Activated CD4-positive, alpha-beta T cell treated with anti-CD3 and anti-CD28 coated beads, Interleukin-2, amount 10 ng/mL, durations not matched to agents 24 days and 14 days (primary cell): ENCODE measurements at regions not wholly inside any gene's neighbourhood (a gene's known extent, or its start where the extent isn't known, plus 50 kb on each side); places are given as distances from the start of the nearest gene placed in this dataset.

Experiments
- DNase-seq: peaks from one replicate; pipeline ENCODE4 v3.0.0; 2022
- H3K27ac Mint-ChIP-seq: one replicate; pipeline ENCODE4 v1.8.0; 2022; ENCODE audit warnings: mild to moderate bottlenecking, mixed read lengths
- H3K27me3 Mint-ChIP-seq: one replicate; pipeline ENCODE4 v1.8.0; 2022; ENCODE audit warnings: mixed read lengths
- H3K36me3 Mint-ChIP-seq: one replicate; pipeline ENCODE4 v1.8.0; 2022; ENCODE audit warnings: low read depth, mild to moderate bottlenecking, mixed read lengths
- H3K4me1 Mint-ChIP-seq: one replicate; pipeline ENCODE4 v1.8.0; 2021; ENCODE audit warnings: mixed read lengths
- H3K4me3 Mint-ChIP-seq: one replicate; pipeline ENCODE4 v1.8.0; 2022; ENCODE audit warnings: mild to moderate bottlenecking, moderate library complexity, mixed read lengths
- H3K9me3 Mint-ChIP-seq: one replicate; pipeline ENCODE4 v1.8.0; 2021; ENCODE audit warnings: mixed read lengths
- intact Hi-C: fragments of 100-400 bp; cut with micrococcal nuclease; formaldehyde crosslinking; loops from one replicate; pipeline ENCODE4 v1.15.1; 2023

- no peak for DNase-seq
- H3K27ac Mint-ChIP-seq: no peak overlapping the region
- no peak overlapping the region for H3K4me3 Mint-ChIP-seq
- intact Hi-C loops: no loop called here
- no peaks in the 10 kb centered on the region for H3K9me3 Mint-ChIP-seq
- no peaks in the 10 kb centered on the region for H3K4me1 Mint-ChIP-seq
- H3K27me3 Mint-ChIP-seq: no peaks in the 10 kb centered on the region
- no peaks in the 10 kb centered on the region for H3K36me3 Mint-ChIP-seq
These were observed 123.0 kb downstream of the LYPLAL1 start for GRCh38 chr1:219296430-219297355.

GRCh38 chr1:219294251-219294650, 120.6 kb downstream of the LYPLAL1 start:
- Mint-ChIP-seq H3K27me3 (no peaks in the 10 kb centered on the region), H3K36me3 (no peaks in the 10 kb centered on the region), H3K9me3 (no peaks in the 10 kb centered on the region), H3K4me1 (no peaks in the 10 kb centered on the region), H3K27ac (no peak overlapping the region), H3K4me3 (no peak overlapping the region)
- intact Hi-C loops: no loop called here
- DNase-seq: no peak

GRCh38 chr1:219293410-219293809, 119.7 kb downstream of the LYPLAL1 start:
- Mint-ChIP-seq H3K4me1 (no peaks in the 10 kb centered on the region), H3K27me3 (no peaks in the 10 kb centered on the region), H3K9me3 (no peaks in the 10 kb centered on the region), H3K27ac (no peak overlapping the region), H3K36me3 (no peaks in the 10 kb centered on the region), H3K4me3 (no peak overlapping the region)
- intact Hi-C loops: no loop called here
- DNase-seq: no peak

DNA sequence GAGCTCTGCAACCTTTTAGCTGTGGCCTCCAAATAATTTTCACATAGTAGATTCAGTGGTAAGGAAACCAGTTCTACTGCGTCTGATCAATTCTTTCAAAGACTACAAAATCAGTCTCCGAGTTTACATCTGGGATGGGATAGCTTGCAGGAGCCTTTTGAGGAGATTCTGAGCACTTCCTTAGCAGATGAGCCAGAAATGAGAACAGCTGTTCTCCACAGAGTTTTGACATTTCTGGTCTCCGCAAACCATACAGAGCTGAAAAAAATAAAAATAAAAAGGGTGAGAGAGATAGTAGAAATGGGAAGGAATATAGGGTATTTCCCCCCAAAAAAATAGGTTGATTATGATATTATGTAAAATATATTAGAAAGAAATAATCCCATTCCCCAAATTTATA, 119.3 kb downstream of the LYPLAL1 start:
- intact Hi-C loops: no loop called here
- no peaks in the 10 kb centered on the region for H3K36me3 Mint-ChIP-seq
- no peak overlapping the region for H3K4me3 Mint-ChIP-seq
- H3K4me1 Mint-ChIP-seq: no peaks in the 10 kb centered on the region
- H3K27ac Mint-ChIP-seq: no peak overlapping the region
- no peaks in the 10 kb centered on the region for H3K9me3 Mint-ChIP-seq
- no peak for DNase-seq
- H3K27me3 Mint-ChIP-seq: no peaks in the 10 kb centered on the region

GRCh38 chr1:219292341-219292740, 118.7 kb downstream of the LYPLAL1 start:
- no peaks in the 10 kb centered on the region for H3K9me3 Mint-ChIP-seq
- H3K4me1 Mint-ChIP-seq: no peaks in the 10 kb centered on the region
- H3K27me3 Mint-ChIP-seq: no peaks in the 10 kb centered on the region
- H3K27ac Mint-ChIP-seq: no peak overlapping the region
- H3K36me3 Mint-ChIP-seq: no peaks in the 10 kb centered on the region
- intact Hi-C loops: no loop called here
- no peak overlapping the region for H3K4me3 Mint-ChIP-seq
- no peak for DNase-seq

GRCh38 chr1:219289171-219289570, 115.5 kb downstream of the LYPLAL1 start:
- Mint-ChIP-seq H3K27ac (no peak overlapping the region), H3K4me1 (no peaks in the 10 kb centered on the region), H3K27me3 (no peaks in the 10 kb centered on the region), H3K4me3 (no peak overlapping the region), H3K9me3 (no peaks in the 10 kb centered on the region), H3K36me3 (no peaks in the 10 kb centered on the region)
- intact Hi-C loops: no loop called here
- DNase-seq: no peak

DNA sequence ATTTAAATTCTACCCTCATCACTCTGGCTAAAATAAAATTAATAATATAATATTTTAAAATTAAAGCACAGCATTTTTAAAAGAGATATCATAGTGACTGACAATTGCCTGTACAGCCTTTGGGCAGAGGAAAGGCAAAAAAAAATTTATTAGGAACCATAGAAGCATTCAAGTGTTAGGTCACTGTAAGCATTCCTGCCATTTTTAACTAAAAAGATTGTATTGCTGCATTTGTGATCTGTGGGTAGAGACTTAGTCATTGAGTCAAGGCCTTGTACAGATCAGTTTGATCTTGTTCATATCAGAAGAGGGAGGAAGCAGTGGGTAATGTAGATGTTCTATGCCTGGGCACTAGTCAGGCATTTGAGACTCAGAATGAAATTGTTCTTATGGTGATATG, 109.9 kb downstream of the LYPLAL1 start:
- Mint-ChIP-seq H3K27me3 (no peaks in the 10 kb centered on the region), H3K36me3 (no peaks in the 10 kb centered on the region), H3K9me3 (no peaks in the 10 kb centered on the region), H3K4me1 (no peaks in the 10 kb centered on the region), H3K27ac (no peak overlapping the region), H3K4me3 (no peak overlapping the region)
- DNase-seq: no peak
- intact Hi-C loops: no loop called here

GRCh38 chr1:219281831-219282230, 108.2 kb downstream of the LYPLAL1 start:
- DNase-seq: no peak
- Mint-ChIP-seq H3K4me1 (no peaks in the 10 kb centered on the region), H3K27me3 (no peaks in the 10 kb centered on the region), H3K36me3 (no peaks in the 10 kb centered on the region), H3K4me3 (no peak overlapping the region), H3K27ac (no peak overlapping the region), H3K9me3 (no peaks in the 10 kb centered on the region)
- intact Hi-C loops: no loop called here

- H3K9me3 Mint-ChIP-seq: no peaks in the 10 kb centered on the region
- H3K27ac Mint-ChIP-seq: no peak overlapping the region
- no peaks in the 10 kb centered on the region for H3K4me1 Mint-ChIP-seq
- H3K36me3 Mint-ChIP-seq: no peaks in the 10 kb centered on the region
- H3K4me3 Mint-ChIP-seq: no peak overlapping the region
- H3K27me3 Mint-ChIP-seq: no peaks in the 10 kb centered on the region
- intact Hi-C loops: no loop called here
- DNase-seq: no peak
These were observed 105.5 kb downstream of the LYPLAL1 start for GRCh38 chr1:219279017-219279770.

- DNase-seq: no peak
- Mint-ChIP-seq H3K4me3 (no peak overlapping the region), H3K27me3 (no peaks in the 10 kb centered on the region), H3K4me1 (no peaks in the 10 kb centered on the region), H3K27ac (no peak overlapping the region), H3K36me3 (no peaks in the 10 kb centered on the region), H3K9me3 (no peaks in the 10 kb centered on the region)
- intact Hi-C loops: no loop called here
These were observed 104.6 kb downstream of the LYPLAL1 start for GRCh38 chr1:219278288-219278687.

DNA sequence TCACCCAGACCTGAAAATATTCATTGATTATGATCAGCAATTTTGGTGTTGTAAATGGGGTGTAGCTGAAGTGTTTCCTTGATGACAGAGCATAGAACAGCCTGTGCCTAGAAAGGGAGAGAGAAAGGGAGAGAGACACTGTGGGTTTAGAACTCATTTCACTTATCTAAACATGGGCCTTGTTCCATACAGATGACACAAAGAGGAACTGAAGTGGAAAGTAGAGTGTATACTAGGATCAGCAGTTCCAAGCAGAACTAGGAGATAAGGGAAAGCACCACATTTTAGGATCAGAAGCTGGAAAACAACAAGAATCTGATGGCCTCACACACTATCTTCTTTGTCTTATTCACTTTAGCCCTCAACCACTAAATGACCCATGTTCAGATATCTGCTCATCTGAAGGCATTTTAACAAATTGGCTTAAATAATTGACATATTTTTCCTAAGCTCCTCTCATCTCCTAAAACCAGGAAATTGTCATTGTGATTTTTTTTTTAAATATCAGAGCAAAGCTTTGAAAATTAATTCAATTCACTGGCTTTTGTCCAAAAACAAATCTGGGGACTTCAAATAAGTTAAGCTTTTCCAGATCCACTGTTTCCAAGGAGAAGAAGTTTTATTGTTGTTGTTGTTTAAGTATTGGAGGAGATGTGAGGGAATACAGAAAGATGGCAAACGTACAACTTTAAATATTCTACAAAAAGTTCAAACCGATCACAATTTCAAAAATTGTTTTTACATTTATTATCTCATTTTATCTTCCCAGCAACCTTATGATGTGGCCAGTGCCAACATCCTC, 103.8 kb downstream of the LYPLAL1 start:
- Mint-ChIP-seq H3K9me3 (no peaks in the 10 kb centered on the region), H3K4me1 (no peaks in the 10 kb centered on the region), H3K27me3 (no peaks in the 10 kb centered on the region), H3K27ac (no peak overlapping the region), H3K4me3 (no peak overlapping the region), H3K36me3 (no peaks in the 10 kb centered on the region)
- intact Hi-C loops: no loop called here
- DNase-seq: no peak

- no peak for DNase-seq
- Mint-ChIP-seq H3K4me3 (no peak overlapping the region), H3K27me3 (no peaks in the 10 kb centered on the region), H3K4me1 (no peaks in the 10 kb centered on the region), H3K9me3 (no peaks in the 10 kb centered on the region), H3K36me3 (no peaks in the 10 kb centered on the region), H3K27ac (no peak overlapping the region)
- intact Hi-C loops: no loop called here
These were observed 102.5 kb downstream of the LYPLAL1 start for GRCh38 chr1:219276049-219276738.

- Mint-ChIP-seq H3K27me3 (no peaks in the 10 kb centered on the region), H3K4me3 (no peak overlapping the region), H3K27ac (no peak overlapping the region), H3K9me3 (no peaks in the 10 kb centered on the region), H3K36me3 (no peaks in the 10 kb centered on the region), H3K4me1 (no peaks in the 10 kb centered on the region)
- DNase-seq: no peak
- intact Hi-C loops: no loop called here
These were observed 99.5 kb downstream of the LYPLAL1 start for GRCh38 chr1:219273088-219273686.
